ENCODE measurements at regions not wholly inside any gene's neighbourhood (a gene's known extent, or its start where the extent isn't known, plus 50 kb on each side); places are given as distances from the start of the nearest gene placed in this dataset.

GRCh38 chr9:115398996-115399395, 281.0 kb upstream of the TNC start:
- no peak overlapping the region for H3K4me3 ChIP-seq (ENCODE audit: low read depth, low read length)
- DNase-seq (ENCODE audit: low read depth) = no peak
- TF ChIP-seq CTCF (IDR thresholded peaks at IDR 0.05; ENCODE audit: insufficient read depth, low read length) = no peak

GRCh38 chr9:115400796-115401195, 282.8 kb upstream of the TNC start:
- TF ChIP-seq CTCF (IDR thresholded peaks at IDR 0.05; ENCODE audit: insufficient read depth, low read length) = no peak
- no peak overlapping the region for H3K4me3 ChIP-seq (ENCODE audit: low read depth, low read length)
- peak; percentile 44 for DNase-seq (ENCODE audit: low read depth)

GRCh38 chr9:115401756-115402327, 283.9 kb upstream of the TNC start:
- no peak for TF ChIP-seq CTCF (IDR thresholded peaks at IDR 0.05; ENCODE audit: insufficient read depth, low read length)
- DNase-seq (ENCODE audit: low read depth) = no peak
- no peak overlapping the region for H3K4me3 ChIP-seq (ENCODE audit: low read depth, low read length)

GRCh38 chr9:115403753-115404152, 285.8 kb upstream of the TNC start:
- DNase-seq (ENCODE audit: low read depth) = no peak
- no peak overlapping the region for H3K4me3 ChIP-seq (ENCODE audit: low read depth, low read length)
- no peak for TF ChIP-seq CTCF (IDR thresholded peaks at IDR 0.05; ENCODE audit: insufficient read depth, low read length)

- no peak for TF ChIP-seq CTCF (IDR thresholded peaks at IDR 0.05; ENCODE audit: insufficient read depth, low read length)
- no peak overlapping the region for H3K4me3 ChIP-seq (ENCODE audit: low read depth, low read length)
- no peak for DNase-seq (ENCODE audit: low read depth)
These were observed 286.4 kb upstream of the TNC start for GRCh38 chr9:115404311-115404710.

GRCh38 chr9:115411516-115411915, 293.6 kb upstream of the TNC start:
- TF ChIP-seq CTCF (IDR thresholded peaks at IDR 0.05; ENCODE audit: insufficient read depth, low read length) = no peak
- no peak overlapping the region for H3K4me3 ChIP-seq (ENCODE audit: low read depth, low read length)
- DNase-seq (ENCODE audit: low read depth) = no peak

- no peak for TF ChIP-seq CTCF (IDR thresholded peaks at IDR 0.05; ENCODE audit: insufficient read depth, low read length)
These were observed 294.1 kb upstream of the TNC start for GRCh38 chr9:115411993-115412452.

More at GRCh38 chr9:115411993-115412452, 294.1 kb upstream of the TNC start:
- no peak overlapping the region for H3K4me3 ChIP-seq (ENCODE audit: low read depth, low read length)
- DNase-seq (ENCODE audit: low read depth) = no peak

All from fibroblast of the aortic adventitia (primary cell).